HG03442 (cell line): ENCODE measurements at regions not wholly inside any gene's neighbourhood (a gene's known extent, or its start where the extent isn't known, plus 50 kb on each side); places are given as distances from the start of the nearest gene placed in this dataset.

Source experiments
- ATAC-seq: cut with Tn5 transposase; IDR thresholded peaks from one replicate; pipeline ENCODE4 v1.9.1; 2021; ENCODE audit warnings: mild to moderate bottlenecking, moderate library complexity; ENCODE audit not compliant: unreplicated experiment

DNA sequence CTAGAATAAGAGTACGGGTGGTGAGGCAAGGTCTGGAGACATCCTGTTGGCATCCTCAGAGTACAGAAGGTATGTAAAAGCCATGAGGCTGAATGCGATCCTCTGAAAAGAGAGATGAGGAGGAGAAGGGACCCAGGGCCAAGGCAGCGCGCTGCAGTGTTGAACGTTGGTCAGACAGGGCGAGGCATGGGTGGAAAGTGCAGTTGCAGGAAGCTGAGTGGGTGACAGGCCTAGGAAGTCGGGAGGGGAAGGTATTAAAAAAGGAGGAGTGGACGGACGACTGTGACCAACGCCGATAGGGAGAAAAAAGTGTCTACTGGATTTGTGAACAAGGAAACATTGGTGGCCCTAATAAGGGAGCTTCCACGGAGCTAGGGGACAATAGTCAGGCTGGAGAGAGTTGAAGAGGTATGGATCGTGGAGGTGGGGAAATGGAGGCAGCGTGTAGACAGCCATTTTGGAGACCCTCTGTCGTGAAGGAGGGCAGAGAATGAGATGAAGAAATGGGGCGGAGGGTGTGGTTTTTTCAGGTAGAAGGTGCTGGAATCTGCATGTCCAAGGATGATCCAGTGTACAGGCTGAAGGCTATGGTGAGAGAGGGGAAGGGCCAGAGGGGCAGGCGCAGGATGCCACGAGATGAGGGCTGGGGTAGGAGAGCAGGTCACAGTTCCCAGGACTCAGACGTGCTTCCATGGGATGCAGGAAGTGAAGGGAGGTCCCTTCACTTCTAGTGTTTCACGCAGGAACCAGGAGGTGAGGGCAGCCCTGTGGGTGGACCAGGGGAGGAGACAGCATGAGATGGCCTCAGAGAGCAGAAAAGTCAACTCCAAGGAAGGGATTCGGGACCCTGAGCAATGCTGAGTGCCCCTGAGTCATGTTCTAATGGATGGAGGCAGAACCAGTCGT, 115.9 kb downstream of the ASB7 start:
- no peak for ATAC-seq

DNA sequence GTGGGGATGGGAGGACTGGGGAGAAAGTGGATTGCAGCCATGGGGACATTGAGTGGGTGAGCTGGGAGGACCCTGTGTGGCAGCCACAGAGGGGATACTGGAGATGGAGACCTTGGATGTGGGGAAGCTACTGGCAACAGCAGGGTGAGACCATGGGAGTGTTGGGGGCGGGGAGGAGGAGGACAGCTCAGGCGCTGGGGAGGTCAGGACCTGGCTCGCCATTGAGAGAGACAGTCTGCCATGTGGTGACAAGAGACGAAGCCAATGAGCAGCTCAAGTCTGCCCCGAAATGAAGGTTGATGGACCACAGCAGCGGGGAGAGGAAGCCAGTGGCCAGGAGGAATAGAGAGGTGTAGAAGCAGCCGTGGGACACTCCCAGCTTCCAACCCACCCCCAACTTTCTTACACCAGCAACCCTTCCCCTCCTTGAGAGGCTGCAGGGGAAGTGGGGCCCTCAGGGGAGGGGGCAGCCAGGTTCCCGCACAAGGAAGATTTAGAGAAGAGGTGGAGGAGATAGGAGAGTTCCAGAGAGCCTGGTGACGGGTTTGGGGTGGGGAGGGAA, 118.1 kb downstream of the ASB7 start:
- ATAC-seq = no peak

DNA sequence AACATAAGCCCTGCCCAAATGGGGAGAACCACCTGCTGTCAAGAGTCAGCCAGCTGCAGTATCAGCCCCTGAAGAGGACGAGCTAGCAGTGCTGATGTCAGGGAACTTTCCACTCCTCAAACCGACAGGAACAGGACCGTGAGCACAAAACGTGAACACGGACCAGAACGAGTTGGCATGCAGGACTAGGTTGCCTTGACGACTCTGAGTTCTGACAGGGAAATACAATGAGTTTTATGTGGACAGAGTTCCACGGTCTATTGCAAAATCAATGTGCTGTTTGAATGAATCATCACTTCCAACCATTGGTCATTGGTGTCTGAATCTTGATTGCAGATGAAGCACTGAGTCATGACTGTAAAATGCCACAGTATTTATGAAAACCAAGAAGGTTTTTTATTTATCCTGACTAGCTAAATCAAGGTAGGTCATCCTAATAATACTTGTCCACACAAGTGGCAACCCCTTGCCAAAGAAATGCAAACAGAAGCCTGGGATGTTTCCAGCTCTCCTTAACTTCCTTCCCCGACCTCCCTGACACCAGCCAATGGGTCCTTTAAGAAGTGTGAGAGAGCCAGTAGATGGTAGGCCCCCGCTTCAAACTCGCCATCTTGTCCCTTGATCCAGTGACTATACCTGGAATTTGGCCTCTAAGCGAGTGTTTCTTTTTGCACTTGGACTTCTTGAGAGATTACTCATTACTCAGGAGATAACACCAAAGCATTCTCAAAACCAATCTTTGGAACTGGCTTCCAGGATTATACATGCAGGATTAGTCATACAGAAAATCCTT, 119.6 kb downstream of the ASB7 start:
- ATAC-seq = no peak

DNA sequence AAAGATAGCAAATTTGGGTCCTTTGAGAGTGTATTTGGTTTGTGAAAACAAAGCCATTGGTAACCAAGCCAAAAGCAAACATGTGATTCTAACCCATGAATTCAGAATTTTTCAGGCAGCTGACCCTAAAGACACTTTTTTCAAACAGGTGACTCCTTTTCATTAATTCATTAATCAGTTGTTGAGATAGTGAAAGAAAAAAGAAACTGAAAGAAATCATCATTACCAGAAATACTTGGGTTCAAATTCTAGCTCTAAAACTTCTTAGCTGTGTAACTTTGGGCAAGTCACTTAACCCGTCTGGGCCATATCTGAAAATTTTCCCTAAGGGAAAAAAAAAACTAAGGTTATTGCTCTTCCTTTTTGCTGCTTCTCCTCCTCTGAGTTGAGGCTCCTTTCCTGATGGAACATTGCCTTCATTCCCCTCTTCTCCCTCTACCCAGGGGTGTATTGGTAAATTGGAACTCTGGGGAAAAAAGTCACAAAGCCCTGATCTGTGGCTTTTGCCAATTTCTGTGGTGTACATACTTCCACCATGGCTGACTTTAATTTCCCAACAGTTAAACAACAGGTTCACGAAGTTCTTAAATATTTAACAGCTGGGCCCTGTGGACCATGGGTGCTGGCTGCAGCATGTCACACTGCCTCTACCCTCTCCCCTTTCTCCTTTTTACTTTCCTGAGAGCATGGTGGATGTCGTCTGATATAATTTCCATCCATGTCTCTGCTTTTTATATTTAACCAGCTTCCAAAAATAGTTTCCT, 120.3 kb downstream of the ASB7 start:
- no peak for ATAC-seq

DNA sequence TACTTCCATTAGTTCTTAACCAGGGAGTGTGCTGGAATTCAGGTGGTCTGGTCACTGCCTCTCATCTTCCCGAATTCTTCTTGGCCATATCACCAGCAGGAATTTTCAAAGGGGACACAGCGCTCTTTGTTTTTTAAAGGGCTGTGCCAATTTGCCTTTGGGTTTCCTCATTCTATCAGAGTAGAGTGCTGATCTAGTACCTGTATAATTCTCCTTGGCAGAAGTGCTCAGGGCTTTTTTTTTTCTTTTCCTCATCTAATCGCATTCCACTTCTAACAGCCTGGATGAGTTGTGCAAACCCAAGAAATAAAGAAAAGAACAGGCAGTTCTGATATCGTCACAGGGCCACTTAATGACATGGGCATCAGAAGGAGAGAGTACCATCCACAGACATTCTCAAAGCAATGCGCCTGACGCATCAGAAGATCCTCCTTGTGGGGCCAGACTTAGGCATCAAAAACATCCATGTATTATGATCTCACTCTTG, 121.0 kb downstream of the ASB7 start:
- no peak for ATAC-seq

DNA sequence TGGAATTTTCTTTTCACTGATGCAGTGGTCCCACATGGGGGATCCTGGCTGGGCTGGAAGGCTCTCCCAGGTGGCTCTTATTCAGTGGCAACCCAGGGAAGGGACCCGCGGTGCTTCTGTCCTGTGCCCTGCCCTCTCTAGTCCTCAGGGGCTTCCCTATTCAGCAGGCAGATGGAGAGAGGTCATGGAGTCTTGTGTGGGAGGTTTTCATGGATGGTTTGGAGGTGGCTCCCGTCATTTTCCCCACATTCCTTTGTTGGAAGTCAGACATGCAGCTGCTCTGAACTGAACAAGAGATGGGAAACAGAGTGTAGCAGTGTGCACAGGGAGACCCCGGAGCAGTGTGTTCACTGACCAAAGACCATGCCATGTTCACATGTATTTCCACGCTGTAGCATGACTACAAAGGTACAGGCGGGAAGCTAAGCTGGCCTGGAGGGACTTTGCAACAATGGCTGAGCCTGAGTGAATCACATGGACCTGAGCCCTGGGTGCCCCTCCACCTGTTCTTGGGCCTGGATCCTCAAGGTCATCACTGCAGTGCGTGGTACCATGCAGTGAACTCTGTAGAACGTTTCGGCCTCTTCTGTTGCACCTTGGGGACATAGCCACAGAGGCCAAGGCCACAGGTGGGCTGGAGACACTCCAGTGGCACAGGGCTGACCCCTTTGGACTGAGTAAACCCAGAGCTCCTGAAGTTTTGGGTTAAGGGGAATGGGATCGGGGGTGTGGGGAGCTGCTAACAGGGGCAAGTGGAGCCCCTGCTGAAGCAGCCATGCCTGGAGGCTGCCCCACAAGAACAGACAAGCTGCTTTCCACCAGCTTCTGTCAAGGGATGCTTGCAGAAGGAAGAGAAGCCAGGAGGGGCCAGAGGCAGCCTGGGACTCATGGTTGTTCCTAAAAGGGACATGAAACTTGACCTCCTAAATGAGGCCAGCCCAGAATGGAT, 123.0 kb downstream of the ASB7 start:
- no peak for ATAC-seq

DNA sequence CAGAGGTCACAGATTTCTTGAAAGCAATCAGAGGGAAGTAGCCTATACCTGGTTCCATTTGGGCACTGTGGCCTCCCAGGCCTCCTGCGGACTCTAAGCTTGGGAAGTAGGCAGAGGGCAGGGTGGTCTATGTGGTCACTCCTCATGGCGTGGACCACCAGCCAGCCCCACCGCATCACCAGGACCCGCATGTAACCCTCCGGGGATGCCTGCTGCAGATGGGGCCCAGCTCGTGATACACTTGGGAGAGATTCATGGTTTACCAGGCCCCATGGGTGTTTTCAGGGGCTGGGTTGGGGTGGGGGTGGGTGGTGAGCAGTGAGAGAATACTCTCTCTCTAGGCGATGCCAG, 123.7 kb downstream of the ASB7 start:
- no peak for ATAC-seq

DNA sequence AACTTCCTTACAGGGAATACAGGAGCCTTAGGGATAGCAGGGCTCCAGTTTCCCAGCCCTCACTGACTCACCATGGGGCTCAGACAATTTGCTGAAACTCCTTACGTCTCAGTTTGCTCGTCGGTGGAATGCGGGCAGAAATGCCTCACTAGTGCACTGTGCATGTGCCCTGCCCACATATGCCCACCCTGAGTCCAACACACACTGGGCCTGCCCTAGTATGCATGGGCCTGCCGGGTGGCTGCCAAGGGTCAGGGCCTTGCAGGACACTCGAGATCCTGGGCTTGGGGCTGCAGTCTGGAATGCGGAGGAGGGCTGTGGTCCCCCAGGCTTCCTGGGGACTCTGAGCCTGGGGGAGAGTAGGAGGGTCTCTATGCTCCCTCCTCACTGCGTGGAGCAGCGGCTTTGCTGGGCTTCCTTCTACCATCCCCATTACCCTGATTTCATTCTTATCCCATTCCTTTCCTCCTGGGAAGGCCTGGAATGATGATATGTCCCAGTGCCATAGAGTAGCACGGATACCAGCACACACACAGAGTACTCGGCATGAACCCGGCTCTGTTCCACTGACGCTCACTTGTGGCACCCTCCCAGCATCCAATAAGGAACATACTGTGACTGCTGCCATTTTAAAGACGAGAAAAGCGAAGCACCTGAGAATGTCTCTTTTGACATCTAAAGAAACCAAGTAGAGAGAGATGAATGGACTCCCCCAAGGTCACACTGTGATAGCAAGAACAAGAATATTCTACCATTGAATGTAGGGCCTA, 124.2 kb downstream of the ASB7 start:
- ATAC-seq = no peak

DNA sequence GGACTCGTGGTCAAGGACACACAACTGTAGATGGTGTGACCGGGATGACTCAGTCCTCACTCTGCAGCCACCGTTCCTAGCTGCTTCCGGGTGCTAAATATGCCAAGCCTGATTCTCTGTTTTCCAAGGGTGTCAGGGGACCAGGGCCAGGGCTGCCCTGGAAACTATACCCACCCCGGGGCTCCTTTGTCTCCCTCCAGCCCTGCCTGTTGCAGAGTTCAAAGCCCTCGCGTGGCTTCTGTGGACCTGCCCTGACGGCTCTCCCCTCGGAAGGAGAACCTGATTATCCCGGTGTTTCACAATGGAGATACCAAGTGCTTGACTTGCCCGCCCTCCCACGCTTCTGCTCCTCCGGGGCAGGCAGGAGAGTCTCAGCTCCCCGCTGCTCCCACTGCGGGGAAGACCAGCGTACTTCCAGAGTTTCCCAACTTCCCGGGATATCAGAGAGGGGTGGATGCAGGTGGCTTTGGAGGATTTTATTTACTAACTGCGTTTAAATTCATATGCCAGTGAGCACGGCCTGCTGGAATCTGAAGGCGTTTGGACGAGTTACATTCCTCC, 125.0 kb downstream of the ASB7 start:
- no peak for ATAC-seq

DNA sequence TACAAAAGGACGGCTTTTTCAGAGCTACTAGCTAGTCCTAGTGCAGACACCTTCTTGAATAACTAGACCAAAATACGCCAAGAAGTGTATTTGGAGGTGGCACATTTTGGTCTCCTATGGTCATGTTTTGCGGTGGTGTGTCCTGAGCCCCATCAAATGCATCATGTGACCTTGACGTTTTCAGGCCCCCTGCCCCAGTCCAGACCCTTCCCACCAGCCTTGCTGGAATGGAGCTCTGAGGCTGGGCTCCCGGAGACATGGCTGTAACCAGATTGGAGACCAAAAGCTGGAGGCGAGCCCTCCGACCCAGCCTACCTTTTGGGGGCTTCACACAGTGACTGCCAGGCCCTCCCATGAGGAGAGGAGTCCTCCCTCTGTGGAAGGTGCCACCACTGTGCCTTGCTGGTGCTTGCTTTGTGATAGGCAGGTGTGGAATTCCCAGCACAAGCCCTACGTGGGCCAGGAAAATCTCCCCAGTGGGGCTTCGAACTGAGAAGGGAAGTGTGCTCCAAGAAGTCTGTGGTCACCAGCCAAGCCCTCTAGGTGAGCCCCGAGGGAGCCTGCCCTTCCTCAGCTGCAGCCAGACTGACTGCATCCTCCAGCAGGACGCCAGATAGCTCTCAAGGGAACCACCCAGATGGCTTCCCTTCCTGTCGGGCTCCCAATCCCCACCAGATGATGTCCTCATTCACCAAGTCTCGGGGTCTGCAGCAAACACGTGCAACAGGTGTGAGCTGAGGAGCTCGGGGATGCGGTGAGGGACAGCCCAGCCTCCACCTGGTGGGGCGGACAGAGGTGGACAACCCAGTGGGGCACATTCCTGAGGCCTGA, 126.2 kb downstream of the ASB7 start:
- ATAC-seq = no peak

DNA sequence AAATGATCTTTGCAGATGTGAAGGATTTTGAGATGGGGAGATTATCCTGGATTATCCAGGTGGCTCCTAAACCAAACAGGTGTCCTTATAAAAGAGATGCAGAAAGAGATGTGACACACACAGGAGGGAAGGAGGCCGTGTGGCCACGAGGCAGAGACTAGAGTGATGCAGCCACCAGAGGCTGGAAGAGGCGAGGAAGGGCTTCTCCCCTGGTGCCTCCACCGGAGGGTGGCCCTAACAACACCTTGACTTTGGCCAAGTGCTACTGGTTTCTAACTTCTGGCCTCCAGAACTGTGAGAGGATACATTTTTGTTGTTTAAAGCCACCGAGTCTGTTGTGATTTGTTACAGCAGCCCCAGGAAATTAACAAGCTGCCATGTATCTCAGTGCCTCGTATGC, 127.1 kb downstream of the ASB7 start:
- no peak for ATAC-seq

DNA sequence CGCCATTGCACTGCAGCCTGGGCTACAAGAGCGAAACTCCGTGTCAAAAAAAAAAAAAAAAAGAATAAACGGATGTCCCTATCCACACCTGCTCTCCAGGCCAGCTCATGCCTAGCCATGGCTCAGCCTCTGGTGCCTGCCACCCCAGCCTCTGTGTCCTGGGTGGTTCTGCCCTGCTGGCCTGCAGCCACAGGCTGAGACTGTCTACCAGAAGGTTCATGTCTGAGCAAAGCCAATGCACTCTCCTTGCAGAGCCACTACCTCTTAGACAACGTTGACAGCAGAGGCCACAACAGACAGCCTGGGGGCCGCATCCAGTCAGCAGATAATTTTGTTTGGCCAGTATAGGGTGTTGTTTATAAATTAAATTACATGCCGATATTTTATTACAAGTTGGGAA, 127.7 kb downstream of the ASB7 start:
- ATAC-seq = no peak

DNA sequence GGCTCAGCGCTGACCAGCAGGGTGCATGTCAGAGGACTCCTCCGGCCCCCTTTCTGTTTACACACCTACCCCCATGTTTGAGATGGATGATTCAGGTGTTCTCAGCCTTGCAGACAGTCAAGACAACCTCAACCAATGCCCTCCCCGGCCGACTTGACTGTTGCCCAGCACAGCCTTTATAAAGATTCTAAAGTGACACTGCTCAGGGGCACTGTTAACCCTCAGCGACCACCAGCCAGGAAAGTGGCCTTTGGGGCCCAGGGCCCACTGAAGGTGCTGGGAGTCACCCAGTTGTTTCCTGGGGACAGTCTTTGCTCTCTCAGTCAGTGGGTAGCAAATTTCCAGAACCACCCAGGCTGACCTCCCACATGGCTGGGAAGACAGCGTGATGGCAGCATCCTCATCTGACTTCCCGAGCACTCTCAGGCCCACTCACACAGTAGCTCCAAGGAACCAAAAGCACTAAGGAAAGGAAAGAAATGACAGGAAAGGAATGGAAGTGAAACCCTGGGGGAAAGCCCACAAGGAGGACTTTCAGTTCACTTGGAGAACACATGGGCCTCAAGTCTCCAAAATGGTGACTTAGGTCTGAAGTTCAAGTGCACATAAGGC, 128.4 kb downstream of the ASB7 start:
- ATAC-seq = no peak

DNA sequence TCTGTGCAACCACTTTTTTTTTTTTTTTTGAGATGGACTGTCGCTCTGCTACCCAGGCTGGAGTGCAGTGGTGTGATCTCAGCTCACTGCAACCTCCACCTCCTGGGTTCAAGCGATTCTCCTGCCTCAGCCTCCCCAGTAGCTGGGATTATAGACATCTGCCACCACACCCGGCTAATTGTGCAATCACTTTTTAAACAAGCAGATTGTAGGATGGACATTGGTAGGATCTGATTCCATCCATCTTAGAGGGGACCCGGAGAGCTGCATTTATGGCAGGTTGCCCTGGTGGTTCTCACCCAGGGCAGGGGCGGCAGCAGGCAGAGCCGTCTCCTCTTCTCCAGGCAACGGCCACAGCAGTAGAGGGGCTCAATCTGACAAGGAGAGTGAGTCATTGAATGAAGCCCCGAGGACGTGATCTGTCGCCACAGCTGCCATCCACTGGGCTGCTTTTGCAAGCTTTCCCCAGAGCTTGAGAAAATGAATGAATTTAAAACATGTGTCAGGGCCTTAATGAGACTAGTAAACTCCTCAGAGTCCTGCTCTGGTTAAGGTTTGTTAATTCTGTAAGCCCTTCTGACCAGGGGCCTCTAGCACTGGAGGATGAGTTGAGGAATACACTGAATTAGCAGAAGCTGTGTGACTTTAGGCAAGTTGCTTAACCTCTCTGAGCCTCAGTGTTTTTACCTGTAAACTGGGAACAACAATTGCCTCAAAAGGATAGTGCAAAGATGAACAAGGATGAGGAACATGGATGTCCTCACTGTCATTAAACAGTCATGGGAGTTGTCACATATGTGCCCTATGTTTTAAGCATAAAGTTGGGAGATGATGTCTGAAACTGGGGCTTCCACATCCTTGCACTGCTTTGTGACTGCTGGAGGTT, 129.1 kb downstream of the ASB7 start:
- no peak for ATAC-seq

DNA sequence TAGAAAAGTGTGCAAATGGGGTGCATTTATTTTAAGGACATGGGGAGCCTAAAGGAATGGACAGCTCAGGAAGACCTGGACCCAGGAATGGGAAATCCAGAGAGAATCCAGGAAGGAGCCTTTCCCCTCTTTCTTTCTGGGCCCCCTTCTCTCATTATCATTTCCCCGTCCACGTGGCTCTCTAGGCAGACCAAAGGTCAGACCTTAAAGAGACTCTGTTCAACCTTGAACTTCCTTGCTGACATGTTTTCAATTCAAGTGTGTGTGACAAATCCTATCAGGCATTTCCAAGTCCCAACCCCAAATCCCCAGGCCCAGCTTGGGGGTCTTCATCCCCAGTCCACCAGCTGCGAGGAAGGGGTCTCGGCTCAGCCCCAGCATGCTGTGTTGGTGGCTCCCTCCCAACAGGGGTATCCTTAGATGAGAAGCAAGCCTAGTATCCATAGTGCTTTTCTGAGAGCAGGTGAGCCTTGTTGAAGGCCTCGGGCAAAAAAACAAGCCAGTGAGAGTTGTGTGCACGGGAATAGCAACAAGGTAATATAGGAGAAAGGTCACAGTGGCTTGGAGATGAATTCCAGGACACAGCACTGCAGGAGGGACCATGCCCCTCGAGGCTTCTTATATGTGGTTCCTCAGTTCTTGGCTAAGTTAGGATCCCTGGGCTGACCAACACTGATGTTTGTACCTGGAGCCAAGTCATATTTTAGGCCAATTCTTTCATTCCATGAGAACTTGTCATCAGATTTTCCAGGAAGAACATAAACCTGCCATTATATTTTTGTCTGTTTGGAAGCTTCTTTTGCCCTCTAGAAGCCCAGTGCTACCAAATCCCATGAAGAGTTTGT, 130.0 kb downstream of the ASB7 start:
- no peak for ATAC-seq
